GM12874 (cell line): ENCODE measurements at regions not wholly inside any gene's neighbourhood (a gene's known extent, or its start where the extent isn't known, plus 50 kb on each side); places are given as distances from the start of the nearest gene placed in this dataset.

ENCODE experiments used
- TF ChIP-seq, protein P1 (sequence below): IDR thresholded peaks from 2 replicates; pipeline ENCODE4 v1.5.1; 2011; ENCODE audit warnings: low read depth, mild to moderate bottlenecking, control low read depth, low read length, moderate library complexity; ENCODE audit not compliant: insufficient read depth

DNA sequence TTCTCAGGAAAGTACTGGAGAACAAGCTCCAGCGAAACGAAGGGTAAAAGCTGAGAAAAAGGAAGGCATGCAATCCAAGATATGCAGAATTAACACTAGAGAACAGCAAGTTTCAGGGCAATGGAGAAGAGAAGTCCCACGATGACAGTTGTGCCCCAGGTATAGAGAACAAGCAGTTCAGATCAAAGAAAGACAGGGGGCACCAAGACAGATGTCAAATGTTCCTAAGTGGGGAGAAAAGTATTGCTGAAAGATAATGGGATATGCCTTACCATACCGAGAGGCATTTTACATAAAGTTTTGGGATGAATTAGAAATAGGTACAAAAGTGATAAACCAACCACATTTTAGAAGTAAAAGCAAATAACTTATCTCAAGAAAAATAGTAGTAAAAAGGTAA, 79.1 kb upstream of the UBE2E3 start:
- TF ChIP-seq, protein P1, sequence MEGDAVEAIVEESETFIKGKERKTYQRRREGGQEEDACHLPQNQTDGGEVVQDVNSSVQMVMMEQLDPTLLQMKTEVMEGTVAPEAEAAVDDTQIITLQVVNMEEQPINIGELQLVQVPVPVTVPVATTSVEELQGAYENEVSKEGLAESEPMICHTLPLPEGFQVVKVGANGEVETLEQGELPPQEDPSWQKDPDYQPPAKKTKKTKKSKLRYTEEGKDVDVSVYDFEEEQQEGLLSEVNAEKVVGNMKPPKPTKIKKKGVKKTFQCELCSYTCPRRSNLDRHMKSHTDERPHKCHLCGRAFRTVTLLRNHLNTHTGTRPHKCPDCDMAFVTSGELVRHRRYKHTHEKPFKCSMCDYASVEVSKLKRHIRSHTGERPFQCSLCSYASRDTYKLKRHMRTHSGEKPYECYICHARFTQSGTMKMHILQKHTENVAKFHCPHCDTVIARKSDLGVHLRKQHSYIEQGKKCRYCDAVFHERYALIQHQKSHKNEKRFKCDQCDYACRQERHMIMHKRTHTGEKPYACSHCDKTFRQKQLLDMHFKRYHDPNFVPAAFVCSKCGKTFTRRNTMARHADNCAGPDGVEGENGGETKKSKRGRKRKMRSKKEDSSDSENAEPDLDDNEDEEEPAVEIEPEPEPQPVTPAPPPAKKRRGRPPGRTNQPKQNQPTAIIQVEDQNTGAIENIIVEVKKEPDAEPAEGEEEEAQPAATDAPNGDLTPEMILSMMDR = no peak

- TF ChIP-seq, protein P1 = no peak
Measured at GRCh38 chr2:180893752-180894151, 86.7 kb upstream of the UBE2E3 start.

DNA sequence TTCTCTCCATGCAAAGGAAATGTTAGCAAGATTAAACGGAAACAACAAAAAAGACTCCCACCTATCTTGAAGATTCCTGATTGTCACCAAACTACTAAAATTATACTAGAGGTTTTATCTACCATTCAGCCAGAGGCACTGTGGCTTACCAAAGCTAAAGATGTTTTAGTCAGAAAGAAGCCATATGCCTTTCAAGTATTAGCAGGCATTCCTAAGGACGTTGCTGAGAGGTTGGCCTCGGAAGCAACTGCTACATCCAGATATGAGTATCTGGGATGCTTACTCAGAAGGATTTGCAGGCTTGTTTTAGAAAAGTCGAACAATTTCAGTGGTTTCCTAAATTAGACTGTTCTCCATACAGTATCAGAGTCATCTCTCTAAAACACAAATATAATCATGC, 88.3 kb upstream of the UBE2E3 start:
- TF ChIP-seq, protein P1 = no peak

- TF ChIP-seq, protein P1 = no peak
Measured at GRCh38 chr2:180891360-180891759, 89.0 kb upstream of the UBE2E3 start.

DNA sequence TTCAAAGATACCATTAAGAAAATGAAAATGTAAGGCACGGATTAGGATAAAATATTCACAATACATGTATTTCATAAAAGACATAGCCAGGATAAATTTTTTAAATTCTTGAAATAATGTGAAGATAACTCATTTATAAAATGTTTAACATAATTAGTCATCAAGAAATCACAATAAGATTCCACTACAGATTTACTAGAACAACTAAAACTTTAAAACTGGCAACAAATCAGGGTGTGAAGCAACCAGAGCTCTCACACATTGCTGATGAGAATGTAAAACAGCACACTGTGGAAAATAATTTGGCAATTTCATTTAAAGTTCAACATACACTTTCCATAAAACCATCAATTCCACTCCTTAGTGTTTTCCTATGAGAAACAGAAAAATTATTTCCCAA, 89.6 kb upstream of the UBE2E3 start:
- TF ChIP-seq, protein P1 = no peak

- TF ChIP-seq, protein P1 = no peak
Measured at GRCh38 chr2:180882959-180883358, 97.4 kb upstream of the UBE2E3 start.

- TF ChIP-seq, protein P1 = no peak
Measured at GRCh38 chr2:180876506-180876905, 103.9 kb upstream of the UBE2E3 start.

GRCh38 chr2:180873219-180873618, 107.2 kb upstream of the UBE2E3 start:
- TF ChIP-seq, protein P1 = no peak
